CD14-positive monocyte (primary cell): ENCODE measurements at regions not wholly inside any gene's neighbourhood (a gene's known extent, or its start where the extent isn't known, plus 50 kb on each side); places are given as distances from the start of the nearest gene placed in this dataset.

Source experiments
- DNase-seq, 3 donors: peaks; one replicate each; pipeline ENCODE4 v3.0.0-alpha.2; 2011 to 2022
- H2AFZ ChIP-seq: 2 replicates; pipeline ENCODE4 v1.6.0; 2012; ENCODE audit warnings: mild to moderate bottlenecking, low read depth, low read length, inconsistent platforms; ENCODE audit not compliant: insufficient read depth, poor library complexity, severe bottlenecking
- H3K27ac ChIP-seq, 2 donors: 1 replicate in 1 of 2; 2 replicates in 1 of 2; pipeline ENCODE4 v1.5.1; 2012 to 2013; ENCODE audit warnings: low read length in 2 of 2, control low read depth in 1 of 2, inconsistent platforms in 1 of 2, low read depth in 1 of 2, mild to moderate bottlenecking in 1 of 2
- H3K27me3 ChIP-seq, 2 donors: one replicate each; pipeline versions ENCODE4 v1.6.0 to v1.6.1; 2011 to 2013; ENCODE audit warnings: low read length in 2 of 2; ENCODE audit not compliant: control insufficient read depth in 2 of 2, insufficient read depth in 2 of 2
- H3K36me3 ChIP-seq, 2 donors: replicated peaks in 1 of 2; 1 replicate in 1 of 2; 2 replicates in 1 of 2; pipeline versions ENCODE4 v1.5.1 to v1.6.1; 2012 to 2013; ENCODE audit warnings: low read length in 2 of 2, control low read depth in 1 of 2, inconsistent platforms in 1 of 2, mild to moderate bottlenecking in 1 of 2; ENCODE audit not compliant: insufficient read depth in 2 of 2, control insufficient read depth in 1 of 2
- H3K4me1 ChIP-seq, 2 donors: 1 replicate in 1 of 2; 2 replicates in 1 of 2; pipeline versions ENCODE4 v1.5.1 to v1.6.1; 2012 to 2013; ENCODE audit warnings: low read length in 2 of 2, control low read depth in 1 of 2, inconsistent platforms in 1 of 2, mild to moderate bottlenecking in 1 of 2, moderate library complexity in 1 of 2; ENCODE audit not compliant: insufficient read depth in 2 of 2, control insufficient read depth in 1 of 2
- H3K4me2 ChIP-seq: replicated peaks from 2 replicates; pipeline ENCODE3; 2012; ENCODE audit warnings: low read length, moderate library complexity, mild to moderate bottlenecking; ENCODE audit not compliant: poor library complexity, severe bottlenecking; ENCODE audit errors: extremely low read depth
- H3K4me3 ChIP-seq, 3 experiments: fragments of 200-600 bp in 1 of 3; sonication (generic) in 1 of 3; replicated peaks in 1 of 3; 1 replicate in 2 of 3; 2 replicates in 1 of 3; pipeline ENCODE4 v1.5.1; 2011 to 2013; ENCODE audit warnings: low read length in 3 of 3, mild to moderate bottlenecking in 3 of 3, control low read depth in 2 of 3, low read depth in 2 of 3, inconsistent platforms in 1 of 3, moderate library complexity in 1 of 3
- H3K79me2 ChIP-seq: 2 replicates; pipeline ENCODE4 v1.6.0; 2012; ENCODE audit warnings: mild to moderate bottlenecking, control low read depth, inconsistent platforms, low read length, moderate library complexity; ENCODE audit not compliant: insufficient read depth
- H3K9ac ChIP-seq: 2 replicates; pipeline ENCODE4 v1.6.0; 2017; ENCODE audit warnings: low read length, mild to moderate bottlenecking; ENCODE audit not compliant: insufficient read depth, poor library complexity, severe bottlenecking
- H3K9me3 ChIP-seq, 2 donors: replicated peaks in 1 of 2; 1 replicate in 1 of 2; 2 replicates in 1 of 2; pipeline versions ENCODE4 v1.5.1 to v1.6.1; 2012 to 2013; ENCODE audit warnings: low read length in 2 of 2, control low read depth in 1 of 2; ENCODE audit not compliant: control insufficient read depth in 1 of 2, insufficient read depth in 1 of 2
- H4K20me1 ChIP-seq: 2 replicates; pipeline ENCODE4 v1.6.0; 2012; ENCODE audit warnings: mild to moderate bottlenecking, low read length, control low read depth, moderate library complexity; ENCODE audit not compliant: insufficient read depth
- H3K27ac Mint-ChIP-seq, 7 donors: one replicate each; pipeline ENCODE4 v1.8.0; 2020; ENCODE audit warnings: mild to moderate bottlenecking in 7 of 7, mixed read lengths in 7 of 7, moderate library complexity in 6 of 7, inconsistent platforms in 2 of 7
- H3K27me3 Mint-ChIP-seq, 3 donors: one replicate each; pipeline ENCODE4 v1.8.0; 2021 to 2022; ENCODE audit warnings: low read depth in 3 of 3, mild to moderate bottlenecking in 3 of 3, mixed read lengths in 3 of 3, moderate library complexity in 3 of 3, inconsistent platforms in 1 of 3
- H3K36me3 Mint-ChIP-seq, 2 donors: one replicate each; pipeline ENCODE4 v1.8.0; 2020; ENCODE audit warnings: mixed read lengths in 2 of 2, inconsistent platforms in 1 of 2, mild to moderate bottlenecking in 1 of 2
- H3K4me1 Mint-ChIP-seq: one replicate; pipeline ENCODE4 v1.8.0; 2020; ENCODE audit warnings: mild to moderate bottlenecking, mixed read lengths
- H3K4me3 Mint-ChIP-seq, 2 donors: one replicate each; pipeline ENCODE4 v1.8.0; 2020; ENCODE audit warnings: mild to moderate bottlenecking in 2 of 2, mixed read lengths in 2 of 2, moderate library complexity in 1 of 2
- H3K9me3 Mint-ChIP-seq, 7 donors: one replicate each; pipeline ENCODE4 v1.8.0; 2020 to 2022; ENCODE audit warnings: mixed read lengths in 7 of 7, mild to moderate bottlenecking in 6 of 7, moderate library complexity in 6 of 7, inconsistent platforms in 2 of 7
- WGBS: methylation state at CpG from one replicate; pipeline ENCODE4 v1.1.5; 2013; ENCODE audit warnings: missing lambda C conversion rate; ENCODE audit not compliant: insufficient coverage; 5-methylcytosine and 5-hydroxymethylcytosine counted together
- intact Hi-C, 2 donors: fragments of 100-400 bp; cut with micrococcal nuclease; formaldehyde crosslinking; loops; one replicate each; pipeline versions ENCODE4 v1.15.0 to v1.15.1; 2023
- TF ChIP-seq, protein P1 (sequence below): fragments of 200-600 bp; IDR thresholded peaks from one replicate; pipeline ENCODE4 v1.8.0; 2022; ENCODE audit warnings: antibody characterized with exemption, mild to moderate bottlenecking

DNA sequence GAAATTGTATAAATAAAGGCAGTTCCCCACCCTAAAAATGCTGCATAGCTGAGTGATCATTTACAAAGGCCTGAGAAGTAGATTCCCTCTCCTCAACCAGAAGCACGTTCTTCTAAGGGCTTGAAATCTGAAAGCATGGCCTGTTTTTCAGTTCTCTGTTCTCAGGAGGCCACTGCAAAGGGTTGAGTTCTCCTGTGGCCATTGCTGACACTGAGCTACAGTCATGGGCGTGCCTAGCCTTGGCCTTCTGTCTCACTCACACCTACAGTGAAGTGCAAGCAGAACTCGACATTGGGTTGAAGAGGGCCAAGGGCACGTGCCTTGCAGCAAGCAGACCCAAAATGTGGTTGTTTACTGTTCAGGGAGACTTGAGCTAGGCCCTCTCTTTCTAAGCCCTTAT lies 276.6 kb upstream of the VLDLR start:
- H3K9me3 ChIP-seq, result no peaks in the 10 kb centered on the region
- no peak overlapping the region for H3K4me3 ChIP-seq
- H3K4me2 ChIP-seq, result no peak overlapping the region
- H3K4me1 Mint-ChIP-seq, result no peaks in the 10 kb centered on the region
- H3K36me3 ChIP-seq, result no peaks in the 10 kb centered on the region
- peaks cover 0 to 10% (median 5%) of the 10 kb centered on the region in 7 donors for H3K9me3 Mint-ChIP-seq
- no peak for DNase-seq
- H3K27ac ChIP-seq, result no peak overlapping the region
- H3K27me3 ChIP-seq, result no peaks in the 10 kb centered on the region
- no peaks in the 10 kb centered on the region for H3K36me3 Mint-ChIP-seq
- H3K4me1 ChIP-seq, result no peaks in the 10 kb centered on the region
- H3K9ac ChIP-seq, result no peak overlapping the region
- H3K27ac Mint-ChIP-seq, result no peak overlapping the region
- no peaks in the 10 kb centered on the region for H3K79me2 ChIP-seq
- 86% methylated on average over 1 of the region's 4 CpGs for WGBS
- H3K27me3 Mint-ChIP-seq, result peaks cover 0 to 3% (median 1%) of the 10 kb centered on the region in 3 donors
- no peaks in the 10 kb centered on the region for H4K20me1 ChIP-seq
- no peak overlapping the region for H2AFZ ChIP-seq
- H3K4me3 Mint-ChIP-seq, result no peak overlapping the region
- intact Hi-C loops, result no loop called here
- TF ChIP-seq, protein P1, sequence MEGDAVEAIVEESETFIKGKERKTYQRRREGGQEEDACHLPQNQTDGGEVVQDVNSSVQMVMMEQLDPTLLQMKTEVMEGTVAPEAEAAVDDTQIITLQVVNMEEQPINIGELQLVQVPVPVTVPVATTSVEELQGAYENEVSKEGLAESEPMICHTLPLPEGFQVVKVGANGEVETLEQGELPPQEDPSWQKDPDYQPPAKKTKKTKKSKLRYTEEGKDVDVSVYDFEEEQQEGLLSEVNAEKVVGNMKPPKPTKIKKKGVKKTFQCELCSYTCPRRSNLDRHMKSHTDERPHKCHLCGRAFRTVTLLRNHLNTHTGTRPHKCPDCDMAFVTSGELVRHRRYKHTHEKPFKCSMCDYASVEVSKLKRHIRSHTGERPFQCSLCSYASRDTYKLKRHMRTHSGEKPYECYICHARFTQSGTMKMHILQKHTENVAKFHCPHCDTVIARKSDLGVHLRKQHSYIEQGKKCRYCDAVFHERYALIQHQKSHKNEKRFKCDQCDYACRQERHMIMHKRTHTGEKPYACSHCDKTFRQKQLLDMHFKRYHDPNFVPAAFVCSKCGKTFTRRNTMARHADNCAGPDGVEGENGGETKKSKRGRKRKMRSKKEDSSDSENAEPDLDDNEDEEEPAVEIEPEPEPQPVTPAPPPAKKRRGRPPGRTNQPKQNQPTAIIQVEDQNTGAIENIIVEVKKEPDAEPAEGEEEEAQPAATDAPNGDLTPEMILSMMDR, result no peak

DNA sequence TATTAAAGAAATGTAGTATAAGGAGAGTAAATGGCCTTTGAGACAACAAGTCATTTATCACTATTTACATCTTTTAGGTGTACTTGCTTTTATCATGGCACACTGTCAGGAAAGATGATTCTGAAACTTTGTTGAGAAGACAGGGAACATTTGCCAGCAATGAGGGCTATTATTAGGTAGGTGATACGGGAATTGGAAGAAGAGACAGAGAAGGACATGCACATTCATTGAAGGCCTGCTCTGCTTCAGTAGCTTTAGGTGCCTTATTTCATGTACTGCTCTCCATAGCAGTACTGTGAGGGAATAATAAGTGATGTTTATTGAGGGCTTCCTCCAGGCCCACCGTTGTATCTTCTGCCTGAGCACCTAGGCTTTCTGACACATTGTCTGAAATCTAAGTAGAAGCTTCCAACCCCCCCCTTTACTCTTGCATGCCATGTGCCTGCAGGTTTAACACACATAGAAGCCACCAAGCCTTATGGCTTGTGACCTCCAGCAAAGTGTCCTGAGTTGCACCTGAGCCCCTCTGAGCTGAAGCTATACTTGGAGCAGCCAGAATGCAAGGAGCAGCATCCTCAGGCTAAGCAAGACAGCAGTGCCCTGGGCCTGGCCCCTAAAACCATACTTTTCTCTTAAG lies 275.2 kb upstream of the VLDLR start:
- TF ChIP-seq, protein P1, result no peak
- Mint-ChIP-seq H3K27me3 (peaks cover 0 to 3% (median 0%) of the 10 kb centered on the region in 3 donors), H3K27ac (no peak overlapping the region), H3K4me1 (no peaks in the 10 kb centered on the region), H3K4me3 (no peak overlapping the region), H3K36me3 (no peaks in the 10 kb centered on the region), H3K9me3 (peaks cover 0 to 10% (median 4%) of the 10 kb centered on the region in 7 donors)
- no peak overlapping the region for H3K27ac ChIP-seq
- no peaks in the 10 kb centered on the region for H3K9me3 ChIP-seq
- H3K4me3 ChIP-seq, result no peak overlapping the region
- H3K4me2 ChIP-seq, result no peak overlapping the region
- no peaks in the 10 kb centered on the region for H3K79me2 ChIP-seq
- no peak overlapping the region for H3K9ac ChIP-seq
- intact Hi-C loops, result no loop called here
- DNase-seq, result no peak
- no CpG with 5 or more reads among the region's 2 CpGs for WGBS
- no peaks in the 10 kb centered on the region for H3K27me3 ChIP-seq
- no peaks in the 10 kb centered on the region for H4K20me1 ChIP-seq
- no peaks in the 10 kb centered on the region for H3K4me1 ChIP-seq
- H3K36me3 ChIP-seq, result no peaks in the 10 kb centered on the region
- H2AFZ ChIP-seq, result no peak overlapping the region
